Breast epithelium (tissue), 4 donors: ENCODE measurements at regions not wholly inside any gene's neighbourhood (a gene's known extent, or its start where the extent isn't known, plus 50 kb on each side); places are given as distances from the start of the nearest gene placed in this dataset.

Source experiments
- DNase-seq, 2 donors: peaks; one replicate each; pipeline ENCODE4 v3.0.0-alpha.2; 2019; ENCODE audit warnings: low spot score in 2 of 2
- H3K27ac ChIP-seq, 2 donors: fragments of 200-600 bp; sonication (generic) in 1 of 2; one replicate each; pipeline ENCODE4 v1.5.1; 2016 to 2019; ENCODE audit warnings: mild to moderate bottlenecking in 1 of 2
- H3K27me3 ChIP-seq, 2 donors: fragments of 200-600 bp; sonication (generic) in 1 of 2; one replicate each; pipeline versions ENCODE4 v1.5.1 to v1.6.0; 2017 to 2019; ENCODE audit warnings: control low read depth in 1 of 2, mild to moderate bottlenecking in 1 of 2
- H3K36me3 ChIP-seq: fragments of 200-600 bp; one replicate; pipeline ENCODE4 v1.5.1; 2019
- H3K4me1 ChIP-seq, 2 donors: fragments of 200-600 bp; sonication (generic); one replicate each; pipeline ENCODE4 v1.5.1; 2016 to 2019; ENCODE audit warnings: control low read depth in 1 of 2
- H3K4me3 ChIP-seq, 3 donors: fragments of 200-600 bp; sonication (generic); 1 replicate in 2 of 3; 2 replicates in 1 of 3; pipeline ENCODE4 v1.5.1; 2016 to 2019; ENCODE audit warnings: mild to moderate bottlenecking in 3 of 3, moderate library complexity in 2 of 3
- H3K9me3 ChIP-seq, 2 donors: fragments of 200-600 bp; sonication (generic) in 1 of 2; one replicate each; pipeline ENCODE4 v1.5.1; 2016 to 2019; ENCODE audit warnings: control low read depth in 1 of 2
- CTCF ChIP-seq, 3 donors: fragments of 450-650 bp; IDR thresholded peaks; one replicate each; pipeline ENCODE4 v1.5.1; 2016 to 2017; ENCODE audit warnings: antibody characterized with exemption in 3 of 3, mild to moderate bottlenecking in 3 of 3, moderate library complexity in 3 of 3
- POLR2A ChIP-seq: fragments of 450-650 bp; IDR thresholded peaks from one replicate; pipeline ENCODE4 v1.6.1; 2016; ENCODE audit warnings: antibody characterized with exemption, mild to moderate bottlenecking, moderate library complexity
- POLR2AphosphoS5 ChIP-seq, 3 donors: sonication (generic); formaldehyde crosslinking; IDR thresholded peaks; one replicate each; pipeline ENCODE4 v1.6.1; 2017; ENCODE audit warnings: antibody characterized with exemption in 3 of 3
- intact Hi-C: fragments of 100-400 bp; cut with DNase I; formaldehyde crosslinking; loops from one replicate; pipeline ENCODE4 v1.15.1; 2023; ENCODE audit warnings: low total_unique reads

GRCh38 chr11:43589601-43590250 is 90.8 kb upstream of the HSD17B12 start:
- TF ChIP-seq POLR2AphosphoS5 (IDR thresholded peaks at IDR 0.05): no peak
- TF ChIP-seq POLR2A: no peak
- TF ChIP-seq CTCF (IDR thresholded peaks at IDR 0.05): no peak
- Histone ChIP-seq H3K4me1 (no peaks in the 10 kb centered on the region), H3K4me3 (no peak overlapping the region), H3K27me3 (peaks cover 0 to 2% of the 10 kb centered on the region in 2 donors), H3K36me3 (no peaks in the 10 kb centered on the region), H3K27ac (no peak overlapping the region), H3K9me3 (no peaks in the 10 kb centered on the region)
- no peak for DNase-seq
- intact Hi-C loops: no loop called here

GRCh38 chr11:43601511-43601910 is 79.0 kb upstream of the HSD17B12 start:
- no peak overlapping the region for H3K27ac ChIP-seq
- intact Hi-C loops: no loop called here
- H3K27me3 ChIP-seq: peaks cover 0 to 21% of the 10 kb centered on the region in 2 donors
- no peaks in the 10 kb centered on the region for H3K4me1 ChIP-seq
- H3K36me3 ChIP-seq: no peaks in the 10 kb centered on the region
- no peak overlapping the region for H3K4me3 ChIP-seq
- peaks cover 0 to 7% of the 10 kb centered on the region in 2 donors for H3K9me3 ChIP-seq
- no peak for TF ChIP-seq CTCF (IDR thresholded peaks at IDR 0.05)
- no peak for TF ChIP-seq POLR2AphosphoS5 (IDR thresholded peaks at IDR 0.05)
- no peak for TF ChIP-seq POLR2A
- no peak for DNase-seq

- intact Hi-C loops: no loop called here
- Histone ChIP-seq H3K9me3 (peaks cover 0 to 7% of the 10 kb centered on the region in 2 donors), H3K27ac (no peak overlapping the region), H3K4me3 (no peak overlapping the region), H3K4me1 (no peaks in the 10 kb centered on the region), H3K27me3 (peaks cover 0 to 15% of the 10 kb centered on the region in 2 donors), H3K36me3 (no peaks in the 10 kb centered on the region)
- DNase-seq: no peak
- TF ChIP-seq CTCF (IDR thresholded peaks at IDR 0.05): no peak
- TF ChIP-seq POLR2AphosphoS5 (IDR thresholded peaks at IDR 0.05): no peak
- TF ChIP-seq POLR2A: no peak
Observed at GRCh38 chr11:43602670-43603069, 77.9 kb upstream of the HSD17B12 start.

- Histone ChIP-seq H3K9me3 (peaks cover 6 to 18% of the 10 kb centered on the region in 2 donors), H3K4me1 (no peaks in the 10 kb centered on the region), H3K4me3 (no peak overlapping the region), H3K27ac (no peak overlapping the region), H3K36me3 (no peaks in the 10 kb centered on the region), H3K27me3 (peaks cover 0 to 8% of the 10 kb centered on the region in 2 donors)
- intact Hi-C loops: no loop called here
- no peak for DNase-seq
- TF ChIP-seq POLR2A (no peak), CTCF (IDR thresholded peaks at IDR 0.05) (no peak), POLR2AphosphoS5 (IDR thresholded peaks at IDR 0.05) (no peak)
Observed at GRCh38 chr11:43614214-43614613, 66.3 kb upstream of the HSD17B12 start.

- TF ChIP-seq POLR2A: no peak
- no peak for TF ChIP-seq POLR2AphosphoS5 (IDR thresholded peaks at IDR 0.05)
- Histone ChIP-seq H3K27ac (no peak overlapping the region), H3K4me1 (no peaks in the 10 kb centered on the region), H3K4me3 (no peak overlapping the region), H3K36me3 (no peaks in the 10 kb centered on the region), H3K27me3 (peaks cover 0 to 9% of the 10 kb centered on the region in 2 donors), H3K9me3 (peaks cover 5 to 10% of the 10 kb centered on the region in 2 donors)
- intact Hi-C loops: no loop called here
- DNase-seq: no peak
Observed at GRCh38 chr11:43619863-43620505, 60.6 kb upstream of the HSD17B12 start.
